Stomach (tissue), 4 donors: ENCODE measurements at regions not wholly inside any gene's neighbourhood (a gene's known extent, or its start where the extent isn't known, plus 50 kb on each side); places are given as distances from the start of the nearest gene placed in this dataset.

ENCODE experiments used
- EP300 ChIP-seq: sonication (generic); formaldehyde crosslinking; IDR thresholded peaks from one replicate; pipeline ENCODE4 v1.6.1; 2017; ENCODE audit warnings: antibody characterized with exemption
- POLR2A ChIP-seq, 4 donors: fragments of 450-650 bp; IDR thresholded peaks; one replicate each; pipeline ENCODE4 v1.6.1; 2016; ENCODE audit warnings: antibody characterized with exemption in 4 of 4, control low read depth in 2 of 4, mild to moderate bottlenecking in 1 of 4, moderate library complexity in 1 of 4
- POLR2AphosphoS5 ChIP-seq, 3 donors: sonication (generic); formaldehyde crosslinking; IDR thresholded peaks; one replicate each; pipeline ENCODE4 v1.6.1; 2016; ENCODE audit warnings: antibody characterized with exemption in 3 of 3
- TF ChIP-seq, protein P1 (sequence below), 7 experiments: fragments of 450-650 bp in 4 of 7; fragments of 200-600 bp in 3 of 7; sonication (generic) in 3 of 7; IDR thresholded peaks; one replicate each; pipeline ENCODE4 v1.5.1; 2016 to 2019; ENCODE audit warnings: antibody characterized with exemption in 7 of 7, control low read depth in 2 of 7, mild to moderate bottlenecking in 1 of 7

DNA sequence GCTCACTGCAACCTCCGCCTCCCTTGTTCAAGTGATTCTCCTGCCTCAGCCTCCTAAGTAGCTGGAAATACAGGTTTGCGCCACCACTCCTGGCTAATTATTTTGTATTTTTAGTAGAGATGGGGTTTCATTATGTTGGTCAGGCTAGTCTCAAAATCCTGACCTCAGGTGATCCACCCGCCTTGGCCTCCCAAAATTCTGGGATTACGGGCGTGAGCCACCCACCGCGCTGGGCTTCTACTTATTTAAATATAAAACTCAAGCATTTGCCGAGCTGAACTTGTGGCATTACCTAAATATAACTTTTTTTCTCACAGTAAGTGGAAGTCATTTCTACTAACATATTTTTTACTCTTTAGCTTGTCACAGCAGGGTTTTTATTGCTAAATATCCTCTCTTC lies 1356.3 kb upstream of the ACO1 start:
- TF ChIP-seq, protein P1, sequence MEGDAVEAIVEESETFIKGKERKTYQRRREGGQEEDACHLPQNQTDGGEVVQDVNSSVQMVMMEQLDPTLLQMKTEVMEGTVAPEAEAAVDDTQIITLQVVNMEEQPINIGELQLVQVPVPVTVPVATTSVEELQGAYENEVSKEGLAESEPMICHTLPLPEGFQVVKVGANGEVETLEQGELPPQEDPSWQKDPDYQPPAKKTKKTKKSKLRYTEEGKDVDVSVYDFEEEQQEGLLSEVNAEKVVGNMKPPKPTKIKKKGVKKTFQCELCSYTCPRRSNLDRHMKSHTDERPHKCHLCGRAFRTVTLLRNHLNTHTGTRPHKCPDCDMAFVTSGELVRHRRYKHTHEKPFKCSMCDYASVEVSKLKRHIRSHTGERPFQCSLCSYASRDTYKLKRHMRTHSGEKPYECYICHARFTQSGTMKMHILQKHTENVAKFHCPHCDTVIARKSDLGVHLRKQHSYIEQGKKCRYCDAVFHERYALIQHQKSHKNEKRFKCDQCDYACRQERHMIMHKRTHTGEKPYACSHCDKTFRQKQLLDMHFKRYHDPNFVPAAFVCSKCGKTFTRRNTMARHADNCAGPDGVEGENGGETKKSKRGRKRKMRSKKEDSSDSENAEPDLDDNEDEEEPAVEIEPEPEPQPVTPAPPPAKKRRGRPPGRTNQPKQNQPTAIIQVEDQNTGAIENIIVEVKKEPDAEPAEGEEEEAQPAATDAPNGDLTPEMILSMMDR (IDR thresholded peaks at IDR 0.05), result no peak
- TF ChIP-seq EP300 (no peak), POLR2AphosphoS5 (IDR thresholded peaks at IDR 0.05) (no peak), POLR2A (IDR thresholded peaks at IDR 0.05) (no peak)
